Testis (tissue), 2 donors: ENCODE measurements at regions not wholly inside any gene's neighbourhood (a gene's known extent, or its start where the extent isn't known, plus 50 kb on each side); places are given as distances from the start of the nearest gene placed in this dataset.

Source experiments
- CTCF ChIP-seq, 3 experiments: fragments of 450-650 bp in 2 of 3; fragments of 200-600 bp in 1 of 3; sonication (generic) in 1 of 3; IDR thresholded peaks; one replicate each; pipeline ENCODE4 v1.5.1; 2016 to 2019; ENCODE audit warnings: antibody characterized with exemption in 3 of 3, mild to moderate bottlenecking in 2 of 3, moderate library complexity in 1 of 3
- POLR2A ChIP-seq: fragments of 450-650 bp; IDR thresholded peaks from one replicate; pipeline ENCODE4 v1.6.1; 2017; ENCODE audit warnings: antibody characterized with exemption, mild to moderate bottlenecking, moderate library complexity

GRCh38 chr7:1318661-1319060 is 86.0 kb downstream of the UNCX start:
- no peak for TF ChIP-seq CTCF (IDR thresholded peaks at IDR 0.05)
- TF ChIP-seq POLR2A = no peak
